ENCODE measurements at regions not wholly inside any gene's neighbourhood (a gene's known extent, or its start where the extent isn't known, plus 50 kb on each side); places are given as distances from the start of the nearest gene placed in this dataset.

- H3K4me1 ChIP-seq (ENCODE audit: insufficient read depth) = no peaks in the 10 kb centered on the region
- H3K79me2 ChIP-seq (ENCODE audit: insufficient read depth) = no peaks in the 10 kb centered on the region
- H3K9me2 ChIP-seq (ENCODE audit: insufficient read depth) = no peaks in the 10 kb centered on the region
- no peak overlapping the region for H3K4me3 ChIP-seq
- TF ChIP-seq EZH2phosphoT487 (IDR thresholded peaks at IDR 0.05; ENCODE audit: insufficient read depth, low read depth) (no peak), EZH2 (IDR thresholded peaks at IDR 0.05; ENCODE audit: insufficient read depth, poor library complexity, severe bottlenecking) (no peak)
- H3K9ac ChIP-seq = no peak overlapping the region
- peak; percentile 7 for DNase-seq
- no peak overlapping the region for H2AFZ ChIP-seq
- no peaks in the 10 kb centered on the region for H3K9me3 ChIP-seq (ENCODE audit: low read depth)
- no peaks in the 10 kb centered on the region for H4K20me1 ChIP-seq (ENCODE audit: insufficient read depth)
- H3K27ac ChIP-seq = no peak overlapping the region
- no peak overlapping the region for H3K4me2 ChIP-seq (ENCODE audit: unreplicated experiment)
- no peaks in the 10 kb centered on the region for H3K27me3 ChIP-seq (replicated peaks; ENCODE audit: insufficient read depth)
- H3F3A ChIP-seq (ENCODE audit: insufficient read depth) = no peaks in the 10 kb centered on the region
- H3K36me3 ChIP-seq (ENCODE audit: low read depth) = no peaks in the 10 kb centered on the region
- in situ Hi-C loops (cut with MboI) = loop anchor here (25.0 kb wide), 1 partner anchor 484 kb away; no protein-coding TSS in a partner anchor
Measured at GRCh38 chr18:44096016-44096415, 584.7 kb upstream of the SETBP1 start.

- H3K9ac ChIP-seq = no peak overlapping the region
- H3K4me1 ChIP-seq (ENCODE audit: insufficient read depth) = no peaks in the 10 kb centered on the region
- peak; percentile 71 for DNase-seq
- no peaks in the 10 kb centered on the region for H4K20me1 ChIP-seq (ENCODE audit: insufficient read depth)
- no peaks in the 10 kb centered on the region for H3K36me3 ChIP-seq (ENCODE audit: low read depth)
- H3K9me3 ChIP-seq (ENCODE audit: low read depth) = no peaks in the 10 kb centered on the region
- peak overlapping the region; percentile 60 for H3K4me2 ChIP-seq (ENCODE audit: unreplicated experiment)
- H3F3A ChIP-seq (ENCODE audit: insufficient read depth) = no peaks in the 10 kb centered on the region
- H3K27me3 ChIP-seq (replicated peaks; ENCODE audit: insufficient read depth) = no peaks in the 10 kb centered on the region
- H3K9me2 ChIP-seq (ENCODE audit: insufficient read depth) = no peaks in the 10 kb centered on the region
- in situ Hi-C loops (cut with MboI) = loop anchor here (25.0 kb wide), 1 partner anchor 486 kb away; no protein-coding TSS in a partner anchor
- H2AFZ ChIP-seq = peak overlapping the region; percentile 66
- no peaks in the 10 kb centered on the region for H3K79me2 ChIP-seq (ENCODE audit: insufficient read depth)
- H3K4me3 ChIP-seq = no peak overlapping the region
- TF ChIP-seq EZH2phosphoT487 (IDR thresholded peaks at IDR 0.05; ENCODE audit: insufficient read depth, low read depth) = no peak
- H3K27ac ChIP-seq = no peak overlapping the region
- 53 to 56% methylated on average over 4 of the region's 4 CpGs for WGBS, 2 experiments (ENCODE audit: low coverage in 1 of 2, low lambda C conversion rate in 2 of 2, missing lambda C conversion rate in 2 of 2)
Measured at GRCh38 chr18:44098551-44099098, 582.1 kb upstream of the SETBP1 start.

GRCh38 chr18:44107187-44107586, 573.5 kb upstream of the SETBP1 start:
- H3K79me2 ChIP-seq (ENCODE audit: insufficient read depth) = no peaks in the 10 kb centered on the region
- H3K4me2 ChIP-seq (ENCODE audit: unreplicated experiment) = no peak overlapping the region
- WGBS, 2 experiments (ENCODE audit: low coverage in 1 of 2, low lambda C conversion rate in 2 of 2, missing lambda C conversion rate in 2 of 2) = 79 to 84% methylated on average over 2 of the region's 2 CpGs
- no peaks in the 10 kb centered on the region for H3F3A ChIP-seq (ENCODE audit: insufficient read depth)
- TF ChIP-seq EZH2phosphoT487 (IDR thresholded peaks at IDR 0.05; ENCODE audit: insufficient read depth, low read depth) (no peak), EZH2 (IDR thresholded peaks at IDR 0.05; ENCODE audit: insufficient read depth, poor library complexity, severe bottlenecking) (no peak)
- H4K20me1 ChIP-seq (ENCODE audit: insufficient read depth) = no peaks in the 10 kb centered on the region
- no peak overlapping the region for H3K27ac ChIP-seq
- H3K27me3 ChIP-seq (replicated peaks; ENCODE audit: insufficient read depth) = no peaks in the 10 kb centered on the region
- in situ Hi-C loops (cut with MboI) = loop anchor here (25.0 kb wide), 1 partner anchor 1280 kb away; no protein-coding TSS in a partner anchor
- H3K4me3 ChIP-seq = no peak overlapping the region
- no peaks in the 10 kb centered on the region for H3K9me3 ChIP-seq (ENCODE audit: low read depth)
- no peaks in the 10 kb centered on the region for H3K9me2 ChIP-seq (ENCODE audit: insufficient read depth)
- peak; percentile 27 for DNase-seq
- no peaks in the 10 kb centered on the region for H3K4me1 ChIP-seq (ENCODE audit: insufficient read depth)
- H3K9ac ChIP-seq = no peak overlapping the region
- H3K36me3 ChIP-seq (ENCODE audit: low read depth) = no peaks in the 10 kb centered on the region
- H2AFZ ChIP-seq = no peak overlapping the region

GRCh38 chr18:44111337-44111736, 569.4 kb upstream of the SETBP1 start:
- no peaks in the 10 kb centered on the region for H4K20me1 ChIP-seq (ENCODE audit: insufficient read depth)
- peak; percentile 21 for DNase-seq
- TF ChIP-seq EZH2 (IDR thresholded peaks at IDR 0.05; ENCODE audit: insufficient read depth, poor library complexity, severe bottlenecking) (no peak), EZH2phosphoT487 (IDR thresholded peaks at IDR 0.05; ENCODE audit: insufficient read depth, low read depth) (no peak)
- H3K4me3 ChIP-seq = no peak overlapping the region
- no peak overlapping the region for H3K9ac ChIP-seq
- no peaks in the 10 kb centered on the region for H3K4me1 ChIP-seq (ENCODE audit: insufficient read depth)
- no peaks in the 10 kb centered on the region for H3K79me2 ChIP-seq (ENCODE audit: insufficient read depth)
- no peaks in the 10 kb centered on the region for H3K9me3 ChIP-seq (ENCODE audit: low read depth)
- in situ Hi-C loops (cut with MboI) = loop anchor here (25.0 kb wide), 1 partner anchor 1276 kb away; no protein-coding TSS in a partner anchor
- H3K27ac ChIP-seq = no peak overlapping the region
- H3F3A ChIP-seq (ENCODE audit: insufficient read depth) = no peaks in the 10 kb centered on the region
- H3K9me2 ChIP-seq (ENCODE audit: insufficient read depth) = no peaks in the 10 kb centered on the region
- H3K4me2 ChIP-seq (ENCODE audit: unreplicated experiment) = no peak overlapping the region
- H2AFZ ChIP-seq = no peak overlapping the region
- no peaks in the 10 kb centered on the region; the same call in 1 of the 2 replicates for H3K27me3 ChIP-seq (replicated peaks; ENCODE audit: insufficient read depth)
- no peaks in the 10 kb centered on the region for H3K36me3 ChIP-seq (ENCODE audit: low read depth)

- Histone ChIP-seq H4K20me1 (ENCODE audit: insufficient read depth) (no peaks in the 10 kb centered on the region), H3F3A (ENCODE audit: insufficient read depth) (no peaks in the 10 kb centered on the region), H3K27ac (no peak overlapping the region)
Measured at GRCh38 chr18:44117821-44118220, 562.9 kb upstream of the SETBP1 start.

More at GRCh38 chr18:44117821-44118220, 562.9 kb upstream of the SETBP1 start:
- Histone ChIP-seq H3K27me3 (replicated peaks; ENCODE audit: insufficient read depth) (no peaks in the 10 kb centered on the region; the same call in 1 of the 2 replicates), H3K4me1 (ENCODE audit: insufficient read depth) (no peaks in the 10 kb centered on the region; the same call in 1 of the 2 replicates), H3K79me2 (ENCODE audit: insufficient read depth) (no peaks in the 10 kb centered on the region), H3K4me2 (ENCODE audit: unreplicated experiment) (no peak overlapping the region), H3K9ac (no peak overlapping the region), H3K36me3 (ENCODE audit: low read depth) (no peaks in the 10 kb centered on the region), H3K9me3 (ENCODE audit: low read depth) (no peaks in the 10 kb centered on the region), H2AFZ (no peak overlapping the region), H3K9me2 (ENCODE audit: insufficient read depth) (no peaks in the 10 kb centered on the region), H3K4me3 (no peak overlapping the region)
- no peak for DNase-seq
- in situ Hi-C loops (cut with MboI) = loop anchor here (25.0 kb wide), 1 partner anchor 1269 kb away; no protein-coding TSS in a partner anchor
- TF ChIP-seq EZH2phosphoT487 (IDR thresholded peaks at IDR 0.05; ENCODE audit: insufficient read depth, low read depth) (no peak), EZH2 (IDR thresholded peaks at IDR 0.05; ENCODE audit: insufficient read depth, poor library complexity, severe bottlenecking) (no peak)
